Effector memory CD8-positive, alpha-beta T cell (primary cell): ENCODE measurements at regions not wholly inside any gene's neighbourhood (a gene's known extent, or its start where the extent isn't known, plus 50 kb on each side); places are given as distances from the start of the nearest gene placed in this dataset.

Experiments used
- ATAC-seq: fragments of 150-1000 bp; cut with Tn5 transposase; replicated peaks from 2 replicates; pipeline ENCODE4 v1.10.0; 2021; ENCODE audit warnings: mild to moderate bottlenecking, moderate library complexity
- DNase-seq, 3 experiments: peaks; one replicate each; pipeline ENCODE4 v3.0.0; 2021
- H3K27ac Mint-ChIP-seq, 2 donors: one replicate each; pipeline ENCODE4 v1.8.0; 2022; ENCODE audit warnings: mild to moderate bottlenecking in 2 of 2, mixed read lengths in 2 of 2, moderate library complexity in 2 of 2
- H3K27me3 Mint-ChIP-seq, 2 donors: one replicate each; pipeline ENCODE4 v1.8.0; 2022; ENCODE audit warnings: mixed read lengths in 2 of 2
- H3K36me3 Mint-ChIP-seq: one replicate; pipeline ENCODE4 v1.8.0; 2022; ENCODE audit warnings: mild to moderate bottlenecking, moderate library complexity, mixed read lengths; ENCODE audit not compliant: insufficient read depth
- H3K4me1 Mint-ChIP-seq, 2 donors: one replicate each; pipeline ENCODE4 v1.8.0; 2022; ENCODE audit warnings: low read depth in 2 of 2, mixed read lengths in 2 of 2
- H3K4me3 Mint-ChIP-seq, 2 donors: one replicate each; pipeline ENCODE4 v1.8.0; 2022; ENCODE audit warnings: mild to moderate bottlenecking in 2 of 2, mixed read lengths in 2 of 2, moderate library complexity in 2 of 2
- H3K9me3 Mint-ChIP-seq, 2 donors: one replicate each; pipeline ENCODE4 v1.8.0; 2022; ENCODE audit warnings: mixed read lengths in 2 of 2

- Mint-ChIP-seq H3K36me3 (no peaks in the 10 kb centered on the region), H3K4me1 (no peaks in the 10 kb centered on the region), H3K9me3 (no peaks in the 10 kb centered on the region), H3K27me3 (peaks cover 14 to 35% of the 10 kb centered on the region in 2 donors), H3K27ac (no peak overlapping the region), H3K4me3 (no peak overlapping the region)
- DNase-seq = no peak
- no peak for ATAC-seq
These were observed 120.2 kb upstream of the FSTL4 start for GRCh38 chr5:133732536-133732935.

- DNase-seq (no peak), ATAC-seq (no peak)
- Mint-ChIP-seq H3K27me3 (peaks cover 12 to 39% of the 10 kb centered on the region in 2 donors), H3K4me1 (no peaks in the 10 kb centered on the region), H3K36me3 (no peaks in the 10 kb centered on the region), H3K4me3 (no peak overlapping the region), H3K9me3 (no peaks in the 10 kb centered on the region), H3K27ac (no peak overlapping the region)
These were observed 119.6 kb upstream of the FSTL4 start for GRCh38 chr5:133731951-133732350.

GRCh38 chr5:133730866-133731265, 118.5 kb upstream of the FSTL4 start:
- Mint-ChIP-seq H3K9me3 (no peaks in the 10 kb centered on the region), H3K36me3 (no peaks in the 10 kb centered on the region), H3K27me3 (peaks cover 12 to 50% of the 10 kb centered on the region in 2 donors), H3K27ac (no peak overlapping the region), H3K4me3 (no peak overlapping the region), H3K4me1 (no peaks in the 10 kb centered on the region)
- ATAC-seq (no peak), DNase-seq (no peak)

- no peak overlapping the region for H3K27ac Mint-ChIP-seq
- no peaks in the 10 kb centered on the region for H3K4me1 Mint-ChIP-seq
- peaks cover 14 to 50% of the 10 kb centered on the region in 2 donors for H3K27me3 Mint-ChIP-seq
- no peaks in the 10 kb centered on the region for H3K36me3 Mint-ChIP-seq
- DNase-seq (no peak), ATAC-seq (no peak)
- no peak overlapping the region for H3K4me3 Mint-ChIP-seq
- no peaks in the 10 kb centered on the region for H3K9me3 Mint-ChIP-seq
These were observed 118.0 kb upstream of the FSTL4 start for GRCh38 chr5:133730346-133730745.

- peaks cover 19 to 55% of the 10 kb centered on the region in 2 donors for H3K27me3 Mint-ChIP-seq
- no peaks in the 10 kb centered on the region for H3K4me1 Mint-ChIP-seq
- H3K27ac Mint-ChIP-seq = no peak overlapping the region
- DNase-seq (no peak), ATAC-seq (no peak)
- no peaks in the 10 kb centered on the region for H3K9me3 Mint-ChIP-seq
- no peak overlapping the region for H3K4me3 Mint-ChIP-seq
- H3K36me3 Mint-ChIP-seq = no peaks in the 10 kb centered on the region
These were observed 117.5 kb upstream of the FSTL4 start for GRCh38 chr5:133729800-133730199.

- Mint-ChIP-seq H3K4me3 (no peak overlapping the region), H3K36me3 (no peaks in the 10 kb centered on the region), H3K4me1 (no peaks in the 10 kb centered on the region), H3K27ac (no peak overlapping the region), H3K27me3 (peaks cover 29 to 55% of the 10 kb centered on the region in 2 donors), H3K9me3 (no peaks in the 10 kb centered on the region)
- ATAC-seq (no peak), DNase-seq (no peak)
These were observed 116.1 kb upstream of the FSTL4 start for GRCh38 chr5:133728475-133728874.

GRCh38 chr5:133727636-133728035, 115.3 kb upstream of the FSTL4 start:
- H3K27ac Mint-ChIP-seq = no peak overlapping the region
- no peaks in the 10 kb centered on the region for H3K36me3 Mint-ChIP-seq
- no peaks in the 10 kb centered on the region for H3K4me1 Mint-ChIP-seq
- peaks cover 31 to 52% of the 10 kb centered on the region in 2 donors for H3K27me3 Mint-ChIP-seq
- H3K4me3 Mint-ChIP-seq = no peak overlapping the region
- no peak for DNase-seq
- ATAC-seq = no peak
- H3K9me3 Mint-ChIP-seq = peaks cover 1 to 4% of the 10 kb centered on the region in 2 donors

- H3K27me3 Mint-ChIP-seq = peaks cover 27 to 37% of the 10 kb centered on the region in 2 donors
- no peak for DNase-seq
- H3K4me3 Mint-ChIP-seq = no peak overlapping the region
- no peak for ATAC-seq
- H3K36me3 Mint-ChIP-seq = no peaks in the 10 kb centered on the region
- H3K4me1 Mint-ChIP-seq = no peaks in the 10 kb centered on the region
- H3K27ac Mint-ChIP-seq = no peak overlapping the region
- peaks cover 6 to 17% of the 10 kb centered on the region in 2 donors for H3K9me3 Mint-ChIP-seq
These were observed 111.5 kb upstream of the FSTL4 start for GRCh38 chr5:133723651-133724366.

- no peaks in the 10 kb centered on the region for H3K36me3 Mint-ChIP-seq
- H3K4me1 Mint-ChIP-seq = no peaks in the 10 kb centered on the region
- H3K4me3 Mint-ChIP-seq = no peak overlapping the region
- DNase-seq (no peak), ATAC-seq (no peak)
- no peak overlapping the region for H3K27ac Mint-ChIP-seq
- H3K27me3 Mint-ChIP-seq = peaks cover 28 to 37% of the 10 kb centered on the region in 2 donors
- peaks cover 6 to 17% of the 10 kb centered on the region in 2 donors for H3K9me3 Mint-ChIP-seq
These were observed 110.8 kb upstream of the FSTL4 start for GRCh38 chr5:133723126-133723525.

- ATAC-seq (no peak), DNase-seq (no peak)
- no peaks in the 10 kb centered on the region for H3K36me3 Mint-ChIP-seq
- H3K9me3 Mint-ChIP-seq = peaks cover 6 to 17% of the 10 kb centered on the region in 2 donors
- no peaks in the 10 kb centered on the region for H3K4me1 Mint-ChIP-seq
- no peak overlapping the region for H3K27ac Mint-ChIP-seq
- H3K4me3 Mint-ChIP-seq = no peak overlapping the region
- peaks cover 31 to 35% of the 10 kb centered on the region in 2 donors for H3K27me3 Mint-ChIP-seq
These were observed 109.0 kb upstream of the FSTL4 start for GRCh38 chr5:133721365-133721764.

GRCh38 chr5:133718457-133718856, 106.1 kb upstream of the FSTL4 start:
- Mint-ChIP-seq H3K9me3 (peaks cover 6 to 17% of the 10 kb centered on the region in 2 donors), H3K27ac (no peak overlapping the region), H3K27me3 (peaks cover 21 to 30% of the 10 kb centered on the region in 2 donors), H3K4me1 (no peaks in the 10 kb centered on the region), H3K4me3 (no peak overlapping the region), H3K36me3 (no peaks in the 10 kb centered on the region)
- DNase-seq = no peak
- ATAC-seq = no peak

- Mint-ChIP-seq H3K4me1 (no peaks in the 10 kb centered on the region), H3K9me3 (peaks cover 0 to 3% of the 10 kb centered on the region in 2 donors), H3K27me3 (peaks cover 13 to 27% of the 10 kb centered on the region in 2 donors), H3K27ac (no peak overlapping the region), H3K4me3 (no peak overlapping the region), H3K36me3 (no peaks in the 10 kb centered on the region)
- no peak for ATAC-seq
- no peak for DNase-seq
These were observed 104.3 kb upstream of the FSTL4 start for GRCh38 chr5:133716532-133717183.

GRCh38 chr5:133715616-133716015, 103.3 kb upstream of the FSTL4 start:
- no peaks in the 10 kb centered on the region for H3K4me1 Mint-ChIP-seq
- H3K27me3 Mint-ChIP-seq = peaks cover 18 to 37% of the 10 kb centered on the region in 2 donors

GRCh38 chr5:133715216-133715615, 102.9 kb upstream of the FSTL4 start:
- Mint-ChIP-seq H3K9me3 (no peaks in the 10 kb centered on the region), H3K4me1 (no peaks in the 10 kb centered on the region), H3K27ac (no peak overlapping the region), H3K27me3 (peaks cover 22 to 41% of the 10 kb centered on the region in 2 donors), H3K4me3 (no peak overlapping the region), H3K36me3 (no peaks in the 10 kb centered on the region)
- DNase-seq = no peak
- ATAC-seq = no peak

More at GRCh38 chr5:133715616-133716015, 103.3 kb upstream of the FSTL4 start:
- no peak for ATAC-seq
- no peak for DNase-seq
- Mint-ChIP-seq H3K36me3 (no peaks in the 10 kb centered on the region), H3K9me3 (no peaks in the 10 kb centered on the region), H3K27ac (no peak overlapping the region), H3K4me3 (no peak overlapping the region)
